Caco-2 (cell line): ENCODE measurements at regions not wholly inside any gene's neighbourhood (a gene's known extent, or its start where the extent isn't known, plus 50 kb on each side); places are given as distances from the start of the nearest gene placed in this dataset.
"Not testable (repeated sequence)": the region's sequence is repeated elsewhere in the genome, so short reads cannot be mapped to it uniquely, and the experiment has no call there.

ENCODE experiments used
- BruUV-seq: library from RNA; stranded (reverse); fragments of 400-500 nt; replicated peaks from 2 replicates; lab custom pipeline; 2021; lab: Mats Ljungman, UMichigan
- CTCF ChIA-PET: fragments of 300-600 bp; sonication (Branson Sonifier 250); formaldehyde crosslinking; loops from one replicate; lab custom pipeline; 2022; ENCODE audit warnings: antibody characterized with exemption; lab: Charles Lee
- POLR2A ChIA-PET: fragments of 300-600 bp; sonication (Branson Sonifier 250); formaldehyde crosslinking; loops from one replicate; lab custom pipeline; 2022; ENCODE audit warnings: antibody characterized with exemption; lab: Charles Lee
- DNase-seq, 2 experiments: peaks; one replicate each; pipeline versions ENCODE4 v3.0.0 to v3.0.0-alpha.2; 2020 to 2022
- H3K27me3 ChIP-seq: replicated peaks from 2 replicates; pipeline ENCODE4 v1.6.0; 2011; ENCODE audit warnings: low read length; ENCODE audit not compliant: control insufficient read depth, insufficient read depth
- H3K36me3 ChIP-seq: 2 replicates; pipeline ENCODE4 v1.5.1; 2011; ENCODE audit warnings: low read length; ENCODE audit not compliant: control insufficient read depth, insufficient read depth
- H3K4me1 ChIP-seq: fragments of 250-450 bp; sonication (Bioruptor Pico); 2 replicates; pipeline ENCODE4 v1.5.1; 2020; ENCODE audit warnings: mild to moderate bottlenecking
- H3K4me3 ChIP-seq: 2 replicates; pipeline ENCODE4 v1.5.1; 2011; ENCODE audit warnings: low read depth, mild to moderate bottlenecking, control low read depth, low read length
- H3K9me3 ChIP-seq: fragments of 250-450 bp; sonication (Bioruptor Pico); 2 replicates; pipeline ENCODE4 v1.5.1; 2020; ENCODE audit warnings: mild to moderate bottlenecking, moderate library complexity
- H3K27ac Mint-ChIP-seq: one replicate; pipeline ENCODE4 v1.8.0; 2022; ENCODE audit warnings: mixed read lengths; ENCODE audit not compliant: unreplicated experiment
- H3K27me3 Mint-ChIP-seq: one replicate; pipeline ENCODE4 v1.8.0; 2022; ENCODE audit warnings: mixed read lengths; ENCODE audit not compliant: insufficient read depth, unreplicated experiment
- H3K36me3 Mint-ChIP-seq: one replicate; pipeline ENCODE4 v1.8.0; 2022; ENCODE audit warnings: mild to moderate bottlenecking, mixed read lengths; ENCODE audit not compliant: insufficient read depth, unreplicated experiment
- H3K4me1 Mint-ChIP-seq: one replicate; pipeline ENCODE4 v1.8.0; 2022; ENCODE audit warnings: low read depth, mixed read lengths; ENCODE audit not compliant: unreplicated experiment
- H3K4me3 Mint-ChIP-seq: one replicate; pipeline ENCODE4 v1.8.0; 2022; ENCODE audit warnings: mild to moderate bottlenecking, moderate library complexity, mixed read lengths; ENCODE audit not compliant: unreplicated experiment
- H3K9me3 Mint-ChIP-seq: one replicate; pipeline ENCODE4 v1.8.0; 2022; ENCODE audit warnings: mixed read lengths; ENCODE audit not compliant: unreplicated experiment
- intact Hi-C: fragments of 100-400 bp; cut with micrococcal nuclease; formaldehyde crosslinking; loops from one replicate; pipeline ENCODE4 v1.10.0; 2022; ENCODE audit not compliant: unreplicated experiment
- TF ChIP-seq, protein P1 (sequence below), 2 experiments: fragments of 200-600 bp in 1 of 2; IDR thresholded peaks; 1 replicate in 1 of 2; 2 replicates in 1 of 2; pipeline versions ENCODE4 v1.5.1 to v1.8.0; 2011 to 2022; ENCODE audit warnings: antibody characterized with exemption in 1 of 2, control low read depth in 1 of 2, inconsistent platforms in 1 of 2, low read depth in 1 of 2, low read length in 1 of 2, mild to moderate bottlenecking in 1 of 2, moderate library complexity in 1 of 2; ENCODE audit not compliant: insufficient read depth in 1 of 2, severe bottlenecking in 1 of 2, unreplicated experiment in 1 of 2

DNA sequence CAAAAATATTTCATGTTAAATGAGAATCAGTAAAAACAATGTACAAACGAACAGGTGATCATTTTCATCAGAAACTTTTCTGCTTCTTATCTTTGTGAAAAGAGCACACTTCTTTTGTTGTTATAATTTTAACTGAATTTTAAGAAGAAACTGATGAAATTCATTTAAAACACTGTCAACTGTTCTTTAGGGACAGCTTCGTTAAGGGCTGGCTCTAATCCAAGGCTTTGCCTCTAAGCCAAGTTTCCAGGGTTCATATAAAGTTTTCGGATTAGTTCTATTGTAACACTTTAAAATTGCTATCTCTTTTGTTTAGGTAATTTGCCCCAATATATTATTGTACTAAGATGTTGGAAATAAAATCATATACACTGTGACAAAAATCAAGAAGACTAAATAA is 559.2 kb downstream of the TUSC1 start:
- no peak overlapping the region for H3K4me3 ChIP-seq
- no peaks in the 10 kb centered on the region for H3K36me3 ChIP-seq
- TF ChIP-seq, protein P1, sequence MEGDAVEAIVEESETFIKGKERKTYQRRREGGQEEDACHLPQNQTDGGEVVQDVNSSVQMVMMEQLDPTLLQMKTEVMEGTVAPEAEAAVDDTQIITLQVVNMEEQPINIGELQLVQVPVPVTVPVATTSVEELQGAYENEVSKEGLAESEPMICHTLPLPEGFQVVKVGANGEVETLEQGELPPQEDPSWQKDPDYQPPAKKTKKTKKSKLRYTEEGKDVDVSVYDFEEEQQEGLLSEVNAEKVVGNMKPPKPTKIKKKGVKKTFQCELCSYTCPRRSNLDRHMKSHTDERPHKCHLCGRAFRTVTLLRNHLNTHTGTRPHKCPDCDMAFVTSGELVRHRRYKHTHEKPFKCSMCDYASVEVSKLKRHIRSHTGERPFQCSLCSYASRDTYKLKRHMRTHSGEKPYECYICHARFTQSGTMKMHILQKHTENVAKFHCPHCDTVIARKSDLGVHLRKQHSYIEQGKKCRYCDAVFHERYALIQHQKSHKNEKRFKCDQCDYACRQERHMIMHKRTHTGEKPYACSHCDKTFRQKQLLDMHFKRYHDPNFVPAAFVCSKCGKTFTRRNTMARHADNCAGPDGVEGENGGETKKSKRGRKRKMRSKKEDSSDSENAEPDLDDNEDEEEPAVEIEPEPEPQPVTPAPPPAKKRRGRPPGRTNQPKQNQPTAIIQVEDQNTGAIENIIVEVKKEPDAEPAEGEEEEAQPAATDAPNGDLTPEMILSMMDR (IDR thresholded peaks at IDR 0.05; ENCODE audit: insufficient read depth in 1 of 2, low read depth in 1 of 2, low read length in 1 of 2, severe bottlenecking in 1 of 2, unreplicated experiment in 1 of 2), result no peak
- H3K4me3 Mint-ChIP-seq, result no peak overlapping the region
- H3K4me1 Mint-ChIP-seq, result no peaks in the 10 kb centered on the region
- no peaks in the 10 kb centered on the region for H3K9me3 ChIP-seq
- H3K27me3 ChIP-seq, result no peaks in the 10 kb centered on the region
- no peaks in the 10 kb centered on the region for H3K27me3 Mint-ChIP-seq
- CTCF ChIA-PET, result no interaction called here
- no peak overlapping the region for H3K27ac Mint-ChIP-seq
- intact Hi-C loops, result no loop called here
- no TSS peak for BruUV-seq
- POLR2A ChIA-PET, result no interaction called here
- H3K9me3 Mint-ChIP-seq, result no peaks in the 10 kb centered on the region
- no peaks in the 10 kb centered on the region for H3K4me1 ChIP-seq
- DNase-seq, result no peak
- H3K36me3 Mint-ChIP-seq, result no peaks in the 10 kb centered on the region

DNA sequence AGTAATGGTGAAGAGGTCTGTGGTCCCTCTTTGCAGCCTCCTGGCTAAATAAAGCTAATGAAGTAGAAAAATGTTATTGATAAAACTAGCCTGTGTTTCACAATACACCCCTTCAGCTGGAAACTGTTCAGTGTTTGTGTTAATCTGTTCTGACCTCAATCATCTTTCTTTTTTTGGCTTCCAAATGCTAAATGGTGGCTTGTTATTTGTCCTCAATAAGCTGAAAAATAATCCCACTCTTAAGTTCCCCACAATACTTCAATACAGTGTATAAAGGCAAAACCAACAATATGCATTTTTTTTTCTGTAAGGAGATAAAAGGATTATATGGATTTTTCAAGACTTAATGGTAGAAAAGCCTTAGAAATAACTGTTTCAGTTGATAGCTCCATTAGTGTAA is 560.5 kb downstream of the TUSC1 start:
- ChIA-PET POLR2A (no interaction called here), CTCF (no interaction called here)
- H3K4me1 ChIP-seq, result no peaks in the 10 kb centered on the region
- DNase-seq, result no peak
- no peaks in the 10 kb centered on the region for H3K36me3 ChIP-seq
- Mint-ChIP-seq H3K9me3 (no peaks in the 10 kb centered on the region), H3K27me3 (no peaks in the 10 kb centered on the region), H3K27ac (no peak overlapping the region), H3K4me3 (no peak overlapping the region), H3K36me3 (no peaks in the 10 kb centered on the region), H3K4me1 (no peaks in the 10 kb centered on the region)
- no TSS peak for BruUV-seq
- TF ChIP-seq, protein P1 (IDR thresholded peaks at IDR 0.05; ENCODE audit: insufficient read depth in 1 of 2, low read depth in 1 of 2, low read length in 1 of 2, severe bottlenecking in 1 of 2, unreplicated experiment in 1 of 2), result no peak
- H3K4me3 ChIP-seq, result no peak overlapping the region
- no peaks in the 10 kb centered on the region for H3K9me3 ChIP-seq
- H3K27me3 ChIP-seq, result no peaks in the 10 kb centered on the region
- intact Hi-C loops, result no loop called here

DNA sequence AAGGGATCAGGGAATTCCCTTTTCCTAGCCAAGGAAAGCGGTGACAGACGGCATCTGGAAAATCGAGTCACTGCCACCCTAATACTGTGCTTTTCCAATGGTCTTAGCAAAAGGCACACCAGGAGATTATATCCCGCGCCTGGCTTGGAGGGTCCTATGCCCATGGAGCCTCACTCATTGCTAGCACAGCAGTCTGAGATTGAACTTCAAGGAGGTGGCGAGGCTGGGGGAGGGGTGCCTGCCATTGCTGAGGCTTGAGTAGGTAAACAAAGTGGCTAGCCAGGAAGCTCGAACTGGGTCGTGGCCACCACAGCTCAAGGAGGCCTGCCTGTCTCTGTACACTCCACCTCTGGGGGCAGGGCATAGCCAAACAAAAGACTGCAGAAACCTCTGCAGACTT is 556.5 kb upstream of the IZUMO3 start:
- DNase-seq, H3K27me3 ChIP-seq, H3K9me3 ChIP-seq, BruUV-seq, H3K4me3 Mint-ChIP-seq, CTCF ChIA-PET, intact Hi-C loops, H3K4me3 ChIP-seq, H3K4me1 ChIP-seq, H3K4me1 Mint-ChIP-seq, H3K9me3 Mint-ChIP-seq, POLR2A ChIA-PET, H3K36me3 ChIP-seq, H3K27ac Mint-ChIP-seq, H3K27me3 Mint-ChIP-seq, H3K36me3 Mint-ChIP-seq: not testable (repeated sequence)

DNA sequence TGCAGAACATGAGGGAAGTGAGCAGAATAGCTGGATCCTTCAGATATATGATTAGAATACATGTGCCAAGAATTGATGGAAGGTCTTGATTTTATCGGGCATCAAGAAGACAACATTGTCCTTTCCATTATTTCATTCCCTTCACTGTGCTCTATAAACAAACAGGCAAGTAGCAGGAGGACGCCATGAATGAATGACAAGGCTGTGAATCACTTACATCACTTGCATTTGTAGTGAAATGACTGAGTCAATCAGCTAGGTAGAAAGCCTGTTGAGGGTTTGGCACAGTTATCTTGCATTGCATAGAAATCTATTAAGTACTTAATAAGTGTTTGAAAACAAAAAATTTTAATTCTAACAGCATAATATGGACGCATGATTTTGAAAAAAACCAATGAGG is 548.8 kb upstream of the IZUMO3 start:
- intact Hi-C loops, result no loop called here
- H3K4me1 ChIP-seq, result no peaks in the 10 kb centered on the region
- Mint-ChIP-seq H3K27me3 (no peaks in the 10 kb centered on the region), H3K4me1 (no peaks in the 10 kb centered on the region), H3K4me3 (no peak overlapping the region), H3K9me3 (no peaks in the 10 kb centered on the region), H3K36me3 (no peaks in the 10 kb centered on the region), H3K27ac (no peak overlapping the region)
- H3K27me3 ChIP-seq, result no peaks in the 10 kb centered on the region
- TF ChIP-seq, protein P1 (IDR thresholded peaks at IDR 0.05; ENCODE audit: insufficient read depth in 1 of 2, low read depth in 1 of 2, low read length in 1 of 2, severe bottlenecking in 1 of 2, unreplicated experiment in 1 of 2), result no peak
- DNase-seq, result no peak
- H3K4me3 ChIP-seq, result no peak overlapping the region
- BruUV-seq, result no TSS peak
- H3K36me3 ChIP-seq, result no peaks in the 10 kb centered on the region
- ChIA-PET CTCF (no interaction called here), POLR2A (no interaction called here)
- no peaks in the 10 kb centered on the region for H3K9me3 ChIP-seq
